ENCODE measurements at regions not wholly inside any gene's neighbourhood (a gene's known extent, or its start where the extent isn't known, plus 50 kb on each side); places are given as distances from the start of the nearest gene placed in this dataset.

DNA sequence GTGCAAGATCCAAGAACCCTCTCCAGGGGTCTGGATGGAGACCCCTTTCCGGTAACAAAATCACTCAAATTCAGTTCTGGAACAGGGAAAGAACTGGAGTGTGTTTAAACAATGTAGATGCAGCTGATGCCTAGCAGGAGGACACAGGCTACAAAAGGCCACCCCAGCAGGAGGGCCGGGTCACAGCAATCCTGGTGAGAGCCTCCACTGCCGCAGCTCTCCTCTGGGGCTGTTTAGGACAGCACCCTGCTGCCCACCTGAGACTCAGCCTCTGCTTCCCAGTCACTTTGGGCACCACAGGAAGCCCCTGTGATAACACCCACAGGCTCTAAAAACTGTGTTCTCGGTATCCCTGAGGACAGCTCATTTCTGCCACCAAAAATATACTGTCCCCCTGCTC lies 318.7 kb upstream of the NBEA start:
- Histone ChIP-seq H3K27me3 (ENCODE audit: control insufficient read depth in 4 of 4, insufficient read depth in 4 of 4, low read length in 3 of 4) (no peaks in the 10 kb centered on the region), H3K4me3 (ENCODE audit: low read depth in 1 of 3, low read length in 3 of 3) (no peak overlapping the region), H3K27ac (ENCODE audit: low read depth in 1 of 2, low read length in 2 of 2) (no peak overlapping the region), H3K36me3 (ENCODE audit: control insufficient read depth in 4 of 4, insufficient read depth in 3 of 4, low read depth in 1 of 4, low read length in 3 of 4) (no peaks in the 10 kb centered on the region), H3K4me1 (ENCODE audit: control insufficient read depth in 4 of 4, insufficient read depth in 4 of 4, low read length in 3 of 4) (no peaks in the 10 kb centered on the region), H3K9me3 (ENCODE audit: control insufficient read depth in 4 of 4, low read length in 3 of 4) (no peaks in the 10 kb centered on the region), H3K9ac (ENCODE audit: low read depth in 1 of 2, low read length in 2 of 2) (no peak overlapping the region)
- 64% methylated on average over 4 of the region's 4 CpGs for WGBS
- no peak for DNase-seq (ENCODE audit: low spot score)
- TF ChIP-seq FOXA2 (IDR thresholded peaks at IDR 0.05) (no peak), NR2F2 (IDR thresholded peaks at IDR 0.05) (no peak), HNF4G (IDR thresholded peaks at IDR 0.05) (no peak), TAF1 (conservative IDR thresholded peaks at IDR 0.05) (no peak)

DNA sequence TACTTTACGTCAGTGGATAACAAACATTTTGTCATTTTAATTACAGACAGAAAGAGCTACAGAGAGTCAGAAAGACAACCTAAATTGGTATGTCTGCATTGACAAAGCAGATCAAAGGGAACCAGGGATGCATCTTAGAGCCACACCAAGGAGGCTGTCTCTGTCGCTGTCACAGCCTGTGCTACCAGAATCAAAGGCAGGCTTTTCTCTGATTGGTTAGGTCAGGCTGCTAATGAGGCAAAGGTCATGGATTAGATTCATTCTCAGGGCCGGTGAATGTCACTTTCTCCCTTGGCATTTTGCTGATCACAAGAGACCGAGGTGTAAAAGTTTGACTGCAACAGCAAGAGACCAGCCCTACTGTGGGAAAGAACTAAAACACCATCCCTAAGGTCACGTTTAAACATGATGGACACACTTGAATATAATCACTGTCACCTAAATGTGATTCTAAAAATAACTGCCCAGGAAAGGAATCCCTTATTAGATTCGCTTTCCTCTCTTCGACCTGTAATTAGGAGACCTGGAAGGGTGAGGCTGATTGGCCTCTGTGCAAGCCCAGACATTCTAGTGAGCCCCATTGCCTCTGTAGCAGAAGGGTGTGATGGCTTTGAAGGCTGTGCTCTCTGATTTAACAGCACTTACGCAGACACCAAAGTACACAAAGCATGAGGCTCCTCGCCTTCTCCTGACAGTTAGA lies 314.4 kb upstream of the NBEA start:
- no peak for DNase-seq (ENCODE audit: low spot score)
- Histone ChIP-seq H3K9ac (ENCODE audit: low read depth in 1 of 2, low read length in 2 of 2) (no peak overlapping the region), H3K27me3 (ENCODE audit: control insufficient read depth in 4 of 4, insufficient read depth in 4 of 4, low read length in 3 of 4) (no peaks in the 10 kb centered on the region), H3K27ac (ENCODE audit: low read depth in 1 of 2, low read length in 2 of 2) (no peak overlapping the region), H3K36me3 (ENCODE audit: control insufficient read depth in 4 of 4, insufficient read depth in 3 of 4, low read depth in 1 of 4, low read length in 3 of 4) (no peaks in the 10 kb centered on the region), H3K9me3 (ENCODE audit: control insufficient read depth in 4 of 4, low read length in 3 of 4) (no peaks in the 10 kb centered on the region), H3K4me3 (ENCODE audit: low read depth in 1 of 3, low read length in 3 of 3) (no peak overlapping the region), H3K4me1 (ENCODE audit: control insufficient read depth in 4 of 4, insufficient read depth in 4 of 4, low read length in 3 of 4) (no peaks in the 10 kb centered on the region)
- TF ChIP-seq, protein P1, sequence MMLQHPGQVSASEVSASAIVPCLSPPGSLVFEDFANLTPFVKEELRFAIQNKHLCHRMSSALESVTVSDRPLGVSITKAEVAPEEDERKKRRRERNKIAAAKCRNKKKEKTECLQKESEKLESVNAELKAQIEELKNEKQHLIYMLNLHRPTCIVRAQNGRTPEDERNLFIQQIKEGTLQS (IDR thresholded peaks at IDR 0.05): no peak
- no peak for TF ChIP-seq TAF1 (conservative IDR thresholded peaks at IDR 0.05)
- no peak for TF ChIP-seq RAD21 (IDR thresholded peaks at IDR 0.05)
- TF ChIP-seq HNF4G (IDR thresholded peaks at IDR 0.05): no peak
- TF ChIP-seq GABPA (IDR thresholded peaks at IDR 0.05 in 1 of 2, conservative IDR thresholded peaks at IDR 0.05 in 1 of 2): no peak
- no peak for TF ChIP-seq FOXA1 (IDR thresholded peaks at IDR 0.05)
- no peak for TF ChIP-seq JUND (IDR thresholded peaks at IDR 0.05)
- TF ChIP-seq RXRA (IDR thresholded peaks at IDR 0.05): no peak
- TF ChIP-seq FOXA2 (IDR thresholded peaks at IDR 0.05): no peak
- TF ChIP-seq HNF4A (conservative IDR thresholded peaks at IDR 0.05): no peak
- 36% methylated on average over 9 of the region's 9 CpGs for WGBS

DNA sequence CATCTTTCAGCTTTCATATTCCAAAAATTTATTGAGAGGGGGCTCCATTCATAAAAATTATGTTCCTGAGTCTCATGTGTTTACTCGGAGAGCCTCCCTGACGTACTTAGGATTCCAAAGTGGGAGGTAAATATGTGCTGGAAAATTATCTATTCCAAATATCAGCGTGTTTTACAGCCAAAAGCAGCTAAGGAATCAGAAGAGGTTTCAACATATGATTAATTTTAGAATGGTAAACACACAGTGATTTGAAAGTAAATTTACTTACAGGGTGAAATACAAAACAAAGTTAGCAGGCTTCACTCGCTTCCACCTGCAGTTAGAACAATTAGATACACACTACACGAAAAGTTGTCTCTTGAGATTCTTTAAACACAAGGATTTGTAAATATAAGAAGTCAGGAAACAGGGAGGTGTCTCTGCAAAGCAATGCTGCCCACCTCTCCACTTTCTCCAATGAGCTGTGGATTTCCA lies 313.8 kb upstream of the NBEA start:
- no peak for DNase-seq (ENCODE audit: low spot score)
- no peak for TF ChIP-seq TAF1 (conservative IDR thresholded peaks at IDR 0.05)
- no peak for TF ChIP-seq HNF4A (conservative IDR thresholded peaks at IDR 0.05)
- no peak for TF ChIP-seq GABPA (IDR thresholded peaks at IDR 0.05 in 1 of 2, conservative IDR thresholded peaks at IDR 0.05 in 1 of 2)
- TF ChIP-seq, protein P2, sequence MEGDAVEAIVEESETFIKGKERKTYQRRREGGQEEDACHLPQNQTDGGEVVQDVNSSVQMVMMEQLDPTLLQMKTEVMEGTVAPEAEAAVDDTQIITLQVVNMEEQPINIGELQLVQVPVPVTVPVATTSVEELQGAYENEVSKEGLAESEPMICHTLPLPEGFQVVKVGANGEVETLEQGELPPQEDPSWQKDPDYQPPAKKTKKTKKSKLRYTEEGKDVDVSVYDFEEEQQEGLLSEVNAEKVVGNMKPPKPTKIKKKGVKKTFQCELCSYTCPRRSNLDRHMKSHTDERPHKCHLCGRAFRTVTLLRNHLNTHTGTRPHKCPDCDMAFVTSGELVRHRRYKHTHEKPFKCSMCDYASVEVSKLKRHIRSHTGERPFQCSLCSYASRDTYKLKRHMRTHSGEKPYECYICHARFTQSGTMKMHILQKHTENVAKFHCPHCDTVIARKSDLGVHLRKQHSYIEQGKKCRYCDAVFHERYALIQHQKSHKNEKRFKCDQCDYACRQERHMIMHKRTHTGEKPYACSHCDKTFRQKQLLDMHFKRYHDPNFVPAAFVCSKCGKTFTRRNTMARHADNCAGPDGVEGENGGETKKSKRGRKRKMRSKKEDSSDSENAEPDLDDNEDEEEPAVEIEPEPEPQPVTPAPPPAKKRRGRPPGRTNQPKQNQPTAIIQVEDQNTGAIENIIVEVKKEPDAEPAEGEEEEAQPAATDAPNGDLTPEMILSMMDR (IDR thresholded peaks at IDR 0.05; ENCODE audit: low read depth, low read length, missing input control): no peak
- TF ChIP-seq RAD21 (IDR thresholded peaks at IDR 0.05): no peak
- no peak for TF ChIP-seq SP1 (IDR thresholded peaks at IDR 0.05)
- TF ChIP-seq NR2F2 (IDR thresholded peaks at IDR 0.05): no peak
- TF ChIP-seq YY1 (IDR thresholded peaks at IDR 0.05): no peak
- TF ChIP-seq, protein P1 (IDR thresholded peaks at IDR 0.05): no peak
- TF ChIP-seq, protein P3, sequence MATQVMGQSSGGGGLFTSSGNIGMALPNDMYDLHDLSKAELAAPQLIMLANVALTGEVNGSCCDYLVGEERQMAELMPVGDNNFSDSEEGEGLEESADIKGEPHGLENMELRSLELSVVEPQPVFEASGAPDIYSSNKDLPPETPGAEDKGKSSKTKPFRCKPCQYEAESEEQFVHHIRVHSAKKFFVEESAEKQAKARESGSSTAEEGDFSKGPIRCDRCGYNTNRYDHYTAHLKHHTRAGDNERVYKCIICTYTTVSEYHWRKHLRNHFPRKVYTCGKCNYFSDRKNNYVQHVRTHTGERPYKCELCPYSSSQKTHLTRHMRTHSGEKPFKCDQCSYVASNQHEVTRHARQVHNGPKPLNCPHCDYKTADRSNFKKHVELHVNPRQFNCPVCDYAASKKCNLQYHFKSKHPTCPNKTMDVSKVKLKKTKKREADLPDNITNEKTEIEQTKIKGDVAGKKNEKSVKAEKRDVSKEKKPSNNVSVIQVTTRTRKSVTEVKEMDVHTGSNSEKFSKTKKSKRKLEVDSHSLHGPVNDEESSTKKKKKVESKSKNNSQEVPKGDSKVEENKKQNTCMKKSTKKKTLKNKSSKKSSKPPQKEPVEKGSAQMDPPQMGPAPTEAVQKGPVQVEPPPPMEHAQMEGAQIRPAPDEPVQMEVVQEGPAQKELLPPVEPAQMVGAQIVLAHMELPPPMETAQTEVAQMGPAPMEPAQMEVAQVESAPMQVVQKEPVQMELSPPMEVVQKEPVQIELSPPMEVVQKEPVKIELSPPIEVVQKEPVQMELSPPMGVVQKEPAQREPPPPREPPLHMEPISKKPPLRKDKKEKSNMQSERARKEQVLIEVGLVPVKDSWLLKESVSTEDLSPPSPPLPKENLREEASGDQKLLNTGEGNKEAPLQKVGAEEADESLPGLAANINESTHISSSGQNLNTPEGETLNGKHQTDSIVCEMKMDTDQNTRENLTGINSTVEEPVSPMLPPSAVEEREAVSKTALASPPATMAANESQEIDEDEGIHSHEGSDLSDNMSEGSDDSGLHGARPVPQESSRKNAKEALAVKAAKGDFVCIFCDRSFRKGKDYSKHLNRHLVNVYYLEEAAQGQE (IDR thresholded peaks at IDR 0.05): no peak
- TF ChIP-seq FOXA1 (IDR thresholded peaks at IDR 0.05): no peak
- TF ChIP-seq FOXA2 (IDR thresholded peaks at IDR 0.05): no peak
- no peak for TF ChIP-seq HNF4G (IDR thresholded peaks at IDR 0.05)
- no peak for TF ChIP-seq RXRA (IDR thresholded peaks at IDR 0.05)
- TF ChIP-seq, protein P4, sequence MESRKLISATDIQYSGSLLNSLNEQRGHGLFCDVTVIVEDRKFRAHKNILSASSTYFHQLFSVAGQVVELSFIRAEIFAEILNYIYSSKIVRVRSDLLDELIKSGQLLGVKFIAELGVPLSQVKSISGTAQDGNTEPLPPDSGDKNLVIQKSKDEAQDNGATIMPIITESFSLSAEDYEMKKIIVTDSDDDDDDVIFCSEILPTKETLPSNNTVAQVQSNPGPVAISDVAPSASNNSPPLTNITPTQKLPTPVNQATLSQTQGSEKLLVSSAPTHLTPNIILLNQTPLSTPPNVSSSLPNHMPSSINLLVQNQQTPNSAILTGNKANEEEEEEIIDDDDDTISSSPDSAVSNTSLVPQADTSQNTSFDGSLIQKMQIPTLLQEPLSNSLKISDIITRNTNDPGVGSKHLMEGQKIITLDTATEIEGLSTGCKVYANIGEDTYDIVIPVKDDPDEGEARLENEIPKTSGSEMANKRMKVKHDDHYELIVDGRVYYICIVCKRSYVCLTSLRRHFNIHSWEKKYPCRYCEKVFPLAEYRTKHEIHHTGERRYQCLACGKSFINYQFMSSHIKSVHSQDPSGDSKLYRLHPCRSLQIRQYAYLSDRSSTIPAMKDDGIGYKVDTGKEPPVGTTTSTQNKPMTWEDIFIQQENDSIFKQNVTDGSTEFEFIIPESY (IDR thresholded peaks at IDR 0.05): no peak
- TF ChIP-seq JUND (IDR thresholded peaks at IDR 0.05): no peak
- TF ChIP-seq EGR1 (IDR thresholded peaks at IDR 0.05; ENCODE audit: low read depth in 2 of 2): no peak
- TF ChIP-seq, protein P5, sequence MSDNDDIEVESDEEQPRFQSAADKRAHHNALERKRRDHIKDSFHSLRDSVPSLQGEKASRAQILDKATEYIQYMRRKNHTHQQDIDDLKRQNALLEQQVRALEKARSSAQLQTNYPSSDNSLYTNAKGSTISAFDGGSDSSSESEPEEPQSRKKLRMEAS (IDR thresholded peaks at IDR 0.05): no peak
- Histone ChIP-seq H3K4me1 (ENCODE audit: control insufficient read depth in 4 of 4, insufficient read depth in 4 of 4, low read length in 3 of 4) (no peaks in the 10 kb centered on the region), H3K9me3 (ENCODE audit: control insufficient read depth in 4 of 4, low read length in 3 of 4) (no peaks in the 10 kb centered on the region), H3K27me3 (ENCODE audit: control insufficient read depth in 4 of 4, insufficient read depth in 4 of 4, low read length in 3 of 4) (no peaks in the 10 kb centered on the region), H3K9ac (ENCODE audit: low read depth in 1 of 2, low read length in 2 of 2) (no peak overlapping the region), H3K36me3 (ENCODE audit: control insufficient read depth in 4 of 4, insufficient read depth in 3 of 4, low read depth in 1 of 4, low read length in 3 of 4) (no peaks in the 10 kb centered on the region), H3K27ac (ENCODE audit: low read depth in 1 of 2, low read length in 2 of 2) (no peak overlapping the region), H3K4me3 (ENCODE audit: low read depth in 1 of 3, low read length in 3 of 3) (no peak overlapping the region)
- WGBS: 44% methylated on average over 5 of the region's 5 CpGs

Data from liver (tissue), 8 donors.